NCI-H510A (cell line): ENCODE measurements at regions not wholly inside any gene's neighbourhood (a gene's known extent, or its start where the extent isn't known, plus 50 kb on each side); places are given as distances from the start of the nearest gene placed in this dataset.
"Not testable (repeated sequence)": the region's sequence is repeated elsewhere in the genome, so short reads cannot be mapped to it uniquely, and the experiment has no call there.

Experiments
- DNase-seq: peaks from one replicate; lab custom pipeline; 2025; lab: John Stamatoyannopoulos, UW

DNA sequence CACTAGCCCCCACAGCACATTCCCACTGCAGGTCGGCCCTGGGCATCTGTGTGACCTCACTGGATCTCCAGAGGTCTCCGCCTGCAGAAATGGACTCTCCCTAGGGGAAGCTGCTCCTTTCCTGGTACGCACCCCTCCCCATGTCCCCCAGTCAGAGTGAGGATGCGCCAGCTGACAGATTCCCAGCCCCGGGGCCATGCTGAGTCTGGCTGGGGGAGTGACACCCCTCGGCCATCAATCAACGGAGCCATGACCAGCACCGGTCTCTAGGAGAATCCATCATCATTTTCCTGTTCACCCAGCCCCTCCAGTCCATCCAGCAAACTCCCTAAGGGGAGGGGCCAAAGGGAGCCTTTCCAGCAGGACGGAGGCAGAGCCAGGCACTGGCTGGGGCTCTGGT is 68.7 kb upstream of the PAX7 start:
- DNase-seq: no peak

DNA sequence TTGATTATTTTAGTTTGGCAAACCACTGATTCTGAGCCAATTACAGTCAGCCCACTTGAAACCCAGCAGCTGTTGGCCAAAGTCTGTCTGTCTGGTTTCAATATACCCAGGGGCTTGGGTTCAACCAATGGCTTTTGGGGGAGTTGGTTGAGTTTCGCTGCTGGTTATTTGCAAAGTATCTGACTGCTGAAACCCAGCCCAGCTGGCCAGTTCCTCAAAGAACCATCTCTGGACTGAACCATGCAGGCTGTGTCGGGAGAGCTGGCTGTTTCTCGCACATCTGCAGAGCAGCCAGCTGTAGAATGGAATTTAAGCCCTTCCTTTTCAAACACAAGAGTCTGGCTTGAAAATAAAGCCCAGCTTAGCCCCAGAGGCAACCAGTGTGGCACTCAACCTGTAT is 66.0 kb upstream of the PAX7 start:
- no peak for DNase-seq

DNA sequence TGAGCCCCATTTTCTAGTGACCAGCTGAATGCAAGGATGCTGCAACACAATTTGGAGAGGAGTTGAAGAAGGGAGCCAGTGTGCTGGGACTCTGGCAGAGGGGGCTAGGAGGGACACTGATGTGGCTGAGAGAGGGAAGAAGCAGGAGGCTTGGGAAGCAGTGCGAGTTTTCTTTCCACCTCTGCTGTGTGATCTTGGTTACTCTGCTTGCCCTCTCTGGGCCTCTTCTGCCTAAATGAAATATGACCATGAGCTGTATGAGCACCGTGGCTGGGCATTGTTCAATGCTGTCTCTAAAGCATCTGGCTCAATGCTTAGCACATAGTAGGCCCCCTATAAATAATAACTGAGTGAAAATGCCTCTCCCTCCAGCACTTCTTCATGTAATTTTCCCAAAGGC is 65.3 kb upstream of the PAX7 start:
- no peak for DNase-seq

DNA sequence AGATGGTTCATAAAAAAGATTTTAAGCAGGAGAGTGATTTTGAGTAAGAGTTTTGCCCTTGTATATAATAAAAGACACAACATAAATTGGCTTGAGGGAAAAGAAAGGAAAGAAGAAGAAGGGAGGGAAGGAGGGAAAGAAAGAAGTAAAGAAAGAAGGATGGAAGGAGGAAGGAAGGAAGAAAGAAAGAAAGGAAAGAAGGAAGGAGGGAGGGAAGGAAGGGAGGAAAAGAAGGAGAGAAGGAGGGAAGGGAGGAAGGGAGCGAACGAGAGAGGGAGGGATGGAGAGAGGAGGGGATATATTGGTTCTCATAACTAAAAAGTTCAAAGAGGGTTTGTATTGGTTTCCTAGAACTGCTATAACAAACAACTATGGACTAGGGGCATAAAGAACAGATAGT is 62.2 kb upstream of the PAX7 start:
- DNase-seq: no peak

DNA sequence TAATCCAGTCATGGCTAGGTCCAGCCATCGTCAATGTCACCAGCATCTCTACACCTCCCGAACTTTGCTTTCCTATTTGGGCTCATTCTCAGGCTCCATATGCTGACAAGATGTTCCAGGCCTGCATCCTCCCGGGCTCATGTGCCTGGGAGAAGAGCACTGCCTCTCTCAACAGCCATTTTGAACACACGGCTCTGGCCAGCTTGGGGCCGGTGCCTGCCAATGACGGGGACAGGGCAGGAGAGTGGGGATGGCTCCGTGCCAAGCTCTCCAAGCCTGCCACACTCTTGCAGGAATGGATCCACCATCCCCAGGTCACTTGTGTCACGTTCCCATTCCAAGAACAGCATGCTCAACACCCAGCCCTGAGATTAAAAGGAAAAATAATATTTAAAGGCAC is 61.4 kb upstream of the PAX7 start:
- no peak for DNase-seq

DNA sequence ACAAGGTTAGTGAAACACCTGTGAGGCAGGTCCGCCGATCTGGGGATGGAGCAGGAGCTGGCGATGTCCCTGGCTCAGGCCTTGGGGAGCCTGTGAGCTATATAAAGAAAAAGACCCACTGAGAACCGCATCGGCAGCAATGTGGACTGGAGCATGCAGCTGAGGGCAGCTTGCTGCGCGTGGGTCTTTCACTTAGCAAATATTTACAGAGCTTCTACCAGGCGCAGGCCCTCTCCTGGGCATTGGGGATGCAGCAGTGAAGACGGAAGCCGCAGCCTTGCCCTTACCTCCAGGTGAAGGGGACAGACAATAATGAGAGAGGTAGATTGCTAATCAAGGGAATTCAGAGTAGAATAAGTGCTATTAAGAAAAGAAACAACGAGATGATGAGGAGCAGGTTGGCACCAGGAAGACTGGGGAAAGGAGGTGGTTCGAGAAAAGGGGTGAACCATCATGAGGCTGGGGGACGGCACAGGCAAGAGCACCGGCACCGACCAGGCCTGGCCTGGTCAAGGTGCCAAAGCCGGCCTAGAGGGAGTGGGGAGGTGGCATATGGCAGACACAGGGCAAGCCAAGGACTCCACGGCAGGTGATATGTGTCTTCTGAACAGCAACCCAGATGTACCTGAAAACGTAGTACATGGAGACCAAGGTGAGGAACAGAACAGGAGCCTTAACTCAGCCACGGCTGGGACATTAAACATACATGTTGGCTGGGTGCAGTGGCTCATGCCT is 60.7 kb upstream of the PAX7 start:
- no peak for DNase-seq

DNA sequence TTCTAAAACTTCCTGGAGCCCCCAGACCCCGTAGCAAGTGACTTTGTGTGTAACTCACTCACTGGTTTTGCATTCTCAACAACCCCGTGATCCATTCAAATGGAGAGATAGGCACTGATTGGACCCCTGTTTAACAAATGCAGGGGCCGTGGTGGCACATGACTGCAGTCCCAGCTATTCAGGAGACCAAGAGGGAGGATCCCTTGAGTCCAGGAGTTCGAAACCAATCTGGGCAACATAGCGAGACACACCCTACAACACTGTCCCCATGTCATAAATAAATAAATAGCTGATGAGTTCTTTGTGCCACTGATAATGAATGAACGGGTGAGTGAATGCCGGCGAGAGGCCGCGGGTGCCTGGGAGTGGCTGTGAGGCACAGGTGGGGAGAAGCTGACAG is 59.4 kb upstream of the PAX7 start:
- DNase-seq: no peak

DNA sequence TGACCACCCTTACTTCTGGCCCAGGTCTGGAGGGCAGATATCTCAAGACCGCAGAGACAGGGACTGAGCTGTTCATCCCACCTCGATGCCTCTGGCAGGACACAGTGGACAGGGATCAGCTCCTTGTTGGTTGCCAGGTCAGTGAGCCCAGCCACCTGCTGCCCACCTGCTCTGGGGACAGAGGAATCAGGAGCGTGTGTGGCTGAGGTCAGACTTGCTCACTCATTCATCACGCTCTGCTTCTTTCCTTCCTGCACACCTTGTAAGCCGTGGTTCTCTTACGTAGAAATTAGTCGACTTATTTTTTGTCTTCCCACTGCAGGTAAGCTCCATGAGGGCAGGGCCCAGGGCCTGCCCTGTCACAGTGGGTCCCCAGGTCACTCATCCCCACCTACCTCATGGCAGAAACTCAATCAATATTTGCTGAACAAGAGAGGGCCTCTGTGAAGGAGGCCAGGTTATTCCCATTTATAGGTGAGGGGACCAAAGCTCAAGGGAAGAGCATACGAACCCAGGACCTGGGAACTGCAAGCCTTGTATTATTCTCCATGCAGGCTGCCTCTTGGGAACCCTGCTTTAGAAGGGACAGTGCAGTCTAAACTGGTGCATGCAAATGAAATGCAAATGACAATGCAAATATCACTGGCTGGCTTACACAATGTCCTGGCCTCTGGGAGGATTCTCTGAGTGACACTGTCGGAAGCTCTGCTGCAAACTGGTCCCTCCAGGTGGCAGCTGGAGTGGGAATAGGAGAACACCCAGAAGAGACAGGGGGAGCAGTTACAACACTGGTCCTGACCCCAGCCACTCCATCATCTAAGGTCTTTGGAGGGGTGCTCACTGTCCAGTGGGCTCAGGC is 58.4 kb upstream of the PAX7 start:
- DNase-seq: no peak

DNA sequence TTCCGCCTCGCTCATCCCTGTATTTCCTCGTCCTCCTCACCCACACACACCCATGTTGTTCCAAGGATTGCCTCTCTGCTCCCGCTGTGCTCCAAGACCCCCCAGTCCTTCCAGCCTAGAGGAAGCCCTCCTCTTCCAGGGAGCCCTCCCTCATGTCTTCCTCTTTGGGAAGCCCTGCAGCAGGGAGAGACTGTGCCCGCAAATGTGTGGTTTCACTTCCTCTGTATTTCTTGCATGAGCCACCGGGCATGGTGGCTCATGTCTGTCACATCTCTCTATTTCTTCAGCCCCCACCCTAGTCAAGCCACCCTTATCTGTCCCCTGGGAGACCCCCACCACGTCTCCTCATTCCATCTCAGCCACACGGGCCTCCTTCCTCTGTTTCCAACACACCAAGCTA is 57.5 kb upstream of the PAX7 start:
- DNase-seq: no peak

DNA sequence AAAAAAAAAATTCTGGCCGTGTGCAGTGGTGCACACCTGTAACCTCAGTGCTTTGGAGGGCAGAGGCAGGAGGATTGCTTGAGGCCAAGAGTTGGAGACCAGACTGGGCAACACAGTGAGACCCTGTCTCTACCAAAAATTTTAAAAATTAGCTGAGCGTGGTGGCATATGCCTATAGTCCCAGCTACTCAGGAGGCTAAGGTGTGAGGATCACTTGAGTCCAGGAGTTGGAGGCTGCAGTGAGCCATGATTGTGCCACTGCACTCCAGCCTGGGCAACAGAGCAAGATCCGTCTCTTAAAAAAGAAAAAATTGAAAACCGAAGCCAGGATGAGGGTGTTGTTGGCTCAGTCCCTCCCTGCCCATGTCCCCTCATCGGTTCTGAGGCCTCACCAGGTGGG is 55.9 kb upstream of the PAX7 start:
- DNase-seq: no peak

DNA sequence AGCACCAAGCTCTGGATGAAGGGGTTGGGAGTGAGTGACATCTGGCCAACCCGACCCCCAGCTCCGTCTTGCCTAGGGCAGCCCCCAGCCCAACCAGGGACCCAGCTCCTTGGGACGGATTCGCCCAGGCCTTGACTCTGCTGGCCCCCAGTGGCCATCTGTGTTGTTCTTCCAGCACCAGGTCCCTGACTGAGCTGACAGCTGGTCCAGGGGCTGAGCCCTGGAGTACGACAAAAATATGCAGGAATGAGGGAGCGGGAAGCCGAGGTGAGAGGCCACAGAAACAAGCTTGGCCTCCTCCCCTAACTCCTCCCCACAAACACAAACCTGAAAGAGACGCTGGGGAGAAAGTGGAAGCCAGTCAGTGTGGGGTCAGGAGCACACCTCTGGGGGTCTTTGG is 55.0 kb upstream of the PAX7 start:
- DNase-seq: no peak

DNA sequence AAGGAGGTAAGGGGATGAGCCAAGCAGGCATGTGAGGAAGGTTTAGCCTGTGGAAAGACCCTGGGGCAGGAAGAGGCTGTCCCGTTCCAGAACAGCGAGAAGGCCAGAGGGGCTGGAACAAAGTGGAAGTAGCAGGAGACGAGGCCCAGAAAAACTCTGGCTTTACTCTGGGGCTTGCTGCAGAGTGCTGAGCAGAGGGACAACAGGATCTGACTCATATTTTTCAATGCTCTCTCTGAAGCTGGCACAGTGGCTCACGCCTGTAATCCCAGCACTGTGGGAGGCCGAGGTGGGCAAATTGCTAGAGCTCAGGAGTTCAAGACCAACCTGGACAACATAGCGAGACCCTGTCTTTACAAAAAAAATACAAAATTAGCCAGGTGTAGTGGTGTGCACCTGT is 52.4 kb upstream of the PAX7 start:
- DNase-seq: no peak

DNA sequence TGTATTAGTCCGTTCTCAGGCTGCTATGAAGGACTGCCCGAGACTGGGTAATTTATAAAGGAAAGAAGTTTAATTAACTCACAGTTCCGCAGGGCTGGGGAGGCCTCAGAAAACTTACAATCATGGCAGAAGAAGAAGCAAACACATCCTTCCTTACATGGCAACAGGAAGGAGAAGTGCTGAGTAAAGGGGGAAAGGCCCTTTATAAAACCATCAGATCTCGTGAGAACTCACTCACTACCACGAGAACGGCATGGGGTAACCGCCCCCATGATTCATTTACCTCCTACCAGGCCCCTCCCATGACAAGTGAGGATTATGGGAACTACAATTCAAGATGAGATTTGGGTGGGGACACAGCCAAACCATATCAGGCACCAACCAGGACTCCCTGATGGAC is 51.4 kb upstream of the PAX7 start:
- not testable (repeated sequence) for DNase-seq

DNA sequence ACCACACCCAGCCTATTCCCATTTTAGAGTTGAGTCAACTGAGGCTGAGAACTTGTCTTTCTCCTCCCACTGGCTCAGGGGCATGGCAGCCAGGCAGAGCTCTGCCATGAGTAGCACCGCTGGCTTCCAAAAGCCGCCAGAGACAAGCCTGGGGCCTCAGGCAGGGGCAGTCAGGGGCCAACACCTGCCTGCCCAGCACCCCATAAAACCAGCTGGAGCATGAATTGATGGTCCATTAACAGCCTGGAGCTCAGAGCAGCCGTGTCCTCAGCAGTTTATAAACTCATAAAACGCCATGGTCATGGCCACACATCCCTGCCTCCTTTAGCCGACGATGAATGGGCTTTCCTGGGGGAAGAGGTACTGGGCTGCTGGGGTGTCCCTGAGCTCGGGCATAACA is 50.6 kb upstream of the PAX7 start:
- no peak for DNase-seq

DNA sequence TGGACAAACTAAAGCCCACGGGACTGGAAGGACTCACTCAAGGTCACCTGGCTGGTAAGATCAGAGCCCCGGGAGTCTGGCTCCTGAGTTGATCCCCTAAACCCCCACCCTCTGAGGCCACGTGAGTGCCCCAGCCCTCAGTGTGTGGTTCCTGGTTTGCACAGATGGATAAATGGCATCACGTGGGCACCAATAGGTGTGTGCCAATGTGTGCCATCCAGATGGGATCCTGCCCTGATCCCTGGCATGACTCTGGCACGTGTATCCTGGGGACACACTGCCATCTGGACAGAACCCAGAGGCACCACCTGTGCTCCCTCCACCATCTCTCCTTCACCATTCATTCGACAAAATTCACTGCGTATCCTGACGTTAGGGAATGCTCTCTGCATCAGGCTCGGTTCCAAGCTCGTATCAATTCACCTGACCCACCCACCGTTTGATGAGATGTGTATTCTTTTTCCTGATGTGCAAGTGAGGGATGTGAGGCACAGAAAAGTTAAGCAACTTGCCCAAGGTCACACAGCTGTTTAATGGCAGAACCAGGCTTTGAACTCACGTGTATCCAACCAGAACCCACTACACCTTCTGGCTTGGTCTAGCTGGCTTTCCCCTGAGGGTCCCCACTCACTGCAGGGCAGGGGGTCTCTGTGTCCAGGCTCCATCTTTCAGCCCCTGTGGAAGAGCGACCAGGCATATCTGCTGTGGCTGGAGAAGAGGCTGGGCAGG is 49.8 kb upstream of the PAX7 start:
- DNase-seq: no peak
